Natural killer cell treated with Interleukin-12 subunit alpha and Interleukin-12 subunit beta and Interleukin-15 and Interleukin-18, amount 100 ng/mL, for 72 hours (primary cell): ENCODE measurements at regions not wholly inside any gene's neighbourhood (a gene's known extent, or its start where the extent isn't known, plus 50 kb on each side); places are given as distances from the start of the nearest gene placed in this dataset.
A peak's percentile ranks its signal among the peaks of the same experiment; 100 is the strongest.

Source experiments
- ATAC-seq, 2 donors: fragments of 150-1000 bp; cut with Tn5 transposase in 1 of 2; sonication (Bioruptor Pico), chemical (Tn5 transposase) in 1 of 2; 2 replicates each; pipeline ENCODE4 v1.10.0; 2021
- DNase-seq: peaks from one replicate; pipeline ENCODE4 v3.0.0; 2022; ENCODE audit warnings: low spot score
- H3K27ac Mint-ChIP-seq, 2 donors: 1 replicate in 1 of 2; 2 replicates in 1 of 2; pipeline ENCODE4 v1.8.0; 2022; ENCODE audit warnings: mixed read lengths in 2 of 2, mild to moderate bottlenecking in 1 of 2, moderate library complexity in 1 of 2
- H3K27me3 Mint-ChIP-seq, 2 donors: 1 replicate in 1 of 2; 2 replicates in 1 of 2; pipeline ENCODE4 v1.8.0; 2022; ENCODE audit warnings: mixed read lengths in 2 of 2
- H3K36me3 Mint-ChIP-seq: one replicate; pipeline ENCODE4 v1.8.0; 2022; ENCODE audit warnings: mixed read lengths
- H3K4me1 Mint-ChIP-seq, 2 donors: 1 replicate in 1 of 2; 2 replicates in 1 of 2; pipeline ENCODE4 v1.8.0; 2022; ENCODE audit warnings: low read depth in 2 of 2, mixed read lengths in 2 of 2, mild to moderate bottlenecking in 1 of 2
- H3K4me3 Mint-ChIP-seq: one replicate; pipeline ENCODE4 v1.8.0; 2022; ENCODE audit warnings: mixed read lengths
- H3K9me3 Mint-ChIP-seq: 2 replicates; pipeline ENCODE4 v1.8.0; 2022; ENCODE audit warnings: mixed read lengths

GRCh38 chr13:70347947-70348620, 239.8 kb upstream of the KLHL1 start:
- ATAC-seq (no peak), DNase-seq (no peak)
- Mint-ChIP-seq H3K9me3 (peaks cover 12% of the 10 kb centered on the region), H3K36me3 (peaks cover 6% of the 10 kb centered on the region), H3K27ac (no peak overlapping the region), H3K4me3 (no peak overlapping the region), H3K27me3 (no peaks in the 10 kb centered on the region), H3K4me1 (no peaks in the 10 kb centered on the region)

GRCh38 chr13:70339738-70340137, 231.5 kb upstream of the KLHL1 start:
- peaks cover 7% of the 10 kb centered on the region for H3K9me3 Mint-ChIP-seq
- DNase-seq (no peak), ATAC-seq (no peak)
- no peaks in the 10 kb centered on the region for H3K4me1 Mint-ChIP-seq
- H3K36me3 Mint-ChIP-seq = no peaks in the 10 kb centered on the region
- no peak overlapping the region for H3K27ac Mint-ChIP-seq
- no peak overlapping the region for H3K4me3 Mint-ChIP-seq
- H3K27me3 Mint-ChIP-seq = no peaks in the 10 kb centered on the region

- peaks cover 7% of the 10 kb centered on the region for H3K9me3 Mint-ChIP-seq
- no peaks in the 10 kb centered on the region for H3K27me3 Mint-ChIP-seq
- DNase-seq = no peak
- no peak for ATAC-seq
- H3K4me3 Mint-ChIP-seq = no peak overlapping the region
- no peaks in the 10 kb centered on the region for H3K4me1 Mint-ChIP-seq
- H3K27ac Mint-ChIP-seq = no peak overlapping the region
- H3K36me3 Mint-ChIP-seq = no peaks in the 10 kb centered on the region
Observed at GRCh38 chr13:70338609-70339008, 230.4 kb upstream of the KLHL1 start.

GRCh38 chr13:70336866-70337265, 228.6 kb upstream of the KLHL1 start:
- H3K4me1 Mint-ChIP-seq = no peaks in the 10 kb centered on the region
- H3K27me3 Mint-ChIP-seq = no peaks in the 10 kb centered on the region
- peaks cover 12% of the 10 kb centered on the region for H3K9me3 Mint-ChIP-seq
- no peaks in the 10 kb centered on the region for H3K36me3 Mint-ChIP-seq
- H3K27ac Mint-ChIP-seq = no peak overlapping the region
- DNase-seq = no peak
- no peak for ATAC-seq
- no peak overlapping the region for H3K4me3 Mint-ChIP-seq

- no peak for ATAC-seq
- H3K9me3 Mint-ChIP-seq = peaks cover 17% of the 10 kb centered on the region
- H3K27ac Mint-ChIP-seq = no peak overlapping the region
- no peaks in the 10 kb centered on the region for H3K27me3 Mint-ChIP-seq
- no peaks in the 10 kb centered on the region for H3K4me1 Mint-ChIP-seq
- H3K4me3 Mint-ChIP-seq = no peak overlapping the region
- DNase-seq = no peak
- peaks cover 6% of the 10 kb centered on the region for H3K36me3 Mint-ChIP-seq
Observed at GRCh38 chr13:70333752-70334151, 225.5 kb upstream of the KLHL1 start.

GRCh38 chr13:70330697-70331361, 222.6 kb upstream of the KLHL1 start:
- Mint-ChIP-seq H3K27ac (no peak overlapping the region), H3K27me3 (no peaks in the 10 kb centered on the region), H3K4me3 (no peak overlapping the region), H3K36me3 (peaks cover 6% of the 10 kb centered on the region), H3K9me3 (peaks cover 18% of the 10 kb centered on the region), H3K4me1 (no peaks in the 10 kb centered on the region)
- DNase-seq = no peak
- ATAC-seq = no peak

- Mint-ChIP-seq H3K9me3 (peaks cover 21% of the 10 kb centered on the region), H3K4me1 (no peaks in the 10 kb centered on the region), H3K36me3 (peaks cover 6% of the 10 kb centered on the region), H3K4me3 (no peak overlapping the region), H3K27ac (no peak overlapping the region), H3K27me3 (no peaks in the 10 kb centered on the region)
- ATAC-seq (no peak), DNase-seq (no peak)
Observed at GRCh38 chr13:70324519-70324918, 216.3 kb upstream of the KLHL1 start.

- Mint-ChIP-seq H3K4me1 (no peaks in the 10 kb centered on the region), H3K36me3 (no peaks in the 10 kb centered on the region), H3K27ac (no peak overlapping the region), H3K9me3 (peaks cover 13% of the 10 kb centered on the region), H3K4me3 (no peak overlapping the region), H3K27me3 (no peaks in the 10 kb centered on the region)
- ATAC-seq (no peak), DNase-seq (no peak)
Observed at GRCh38 chr13:70311191-70311590, 202.9 kb upstream of the KLHL1 start.

- ATAC-seq = no peak
- Mint-ChIP-seq H3K9me3 (peaks cover 13% of the 10 kb centered on the region), H3K27me3 (no peaks in the 10 kb centered on the region), H3K27ac (no peak overlapping the region), H3K4me3 (no peak overlapping the region), H3K36me3 (no peaks in the 10 kb centered on the region), H3K4me1 (no peaks in the 10 kb centered on the region)
- DNase-seq = no peak
Observed at GRCh38 chr13:70310396-70311119, 202.3 kb upstream of the KLHL1 start.

GRCh38 chr13:70297189-70297616, 189.0 kb upstream of the KLHL1 start:
- Mint-ChIP-seq H3K36me3 (peaks cover 18% of the 10 kb centered on the region), H3K9me3 (peaks cover 12% of the 10 kb centered on the region), H3K4me1 (no peaks in the 10 kb centered on the region), H3K27me3 (no peaks in the 10 kb centered on the region), H3K4me3 (no peak overlapping the region), H3K27ac (no peak overlapping the region)
- DNase-seq (no peak), ATAC-seq (no peak)

- Mint-ChIP-seq H3K9me3 (peaks cover 18% of the 10 kb centered on the region), H3K27me3 (no peaks in the 10 kb centered on the region), H3K27ac (no peak overlapping the region), H3K36me3 (peaks cover 9% of the 10 kb centered on the region), H3K4me3 (no peak overlapping the region), H3K4me1 (no peaks in the 10 kb centered on the region)
- DNase-seq = no peak
- no peak for ATAC-seq
Observed at GRCh38 chr13:70284371-70284770, 176.1 kb upstream of the KLHL1 start.

- no peak overlapping the region for H3K4me3 Mint-ChIP-seq
- DNase-seq = no peak
- peaks cover 6% of the 10 kb centered on the region for H3K9me3 Mint-ChIP-seq
- ATAC-seq = no peak
- no peaks in the 10 kb centered on the region for H3K27me3 Mint-ChIP-seq
- H3K36me3 Mint-ChIP-seq = no peaks in the 10 kb centered on the region
- no peaks in the 10 kb centered on the region for H3K4me1 Mint-ChIP-seq
- no peak overlapping the region for H3K27ac Mint-ChIP-seq
Observed at GRCh38 chr13:70275841-70276240, 167.6 kb upstream of the KLHL1 start.

- H3K27me3 Mint-ChIP-seq = no peaks in the 10 kb centered on the region
- ATAC-seq = peak in 1 of 2 donors; percentile 6
- no peak for DNase-seq
- no peak overlapping the region for H3K27ac Mint-ChIP-seq
- H3K4me1 Mint-ChIP-seq = no peaks in the 10 kb centered on the region
- peaks cover 24% of the 10 kb centered on the region for H3K9me3 Mint-ChIP-seq
- no peak overlapping the region for H3K4me3 Mint-ChIP-seq
- H3K36me3 Mint-ChIP-seq = peaks cover 12% of the 10 kb centered on the region
Observed at GRCh38 chr13:70255406-70255991, 147.2 kb upstream of the KLHL1 start.

GRCh38 chr13:70253834-70254233, 145.6 kb upstream of the KLHL1 start:
- no peak for ATAC-seq
- Mint-ChIP-seq H3K36me3 (peaks cover 16% of the 10 kb centered on the region), H3K27ac (no peak overlapping the region), H3K4me1 (no peaks in the 10 kb centered on the region), H3K4me3 (no peak overlapping the region), H3K9me3 (peaks cover 28% of the 10 kb centered on the region), H3K27me3 (no peaks in the 10 kb centered on the region)
- no peak for DNase-seq
